ENCODE measurements at regions not wholly inside any gene's neighbourhood (a gene's known extent, or its start where the extent isn't known, plus 50 kb on each side); places are given as distances from the start of the nearest gene placed in this dataset.
A peak's percentile ranks its signal among the peaks of the same experiment; 100 is the strongest.

GRCh38 chr12:19646599-19646998 is 207.3 kb downstream of the AEBP2 start:
- DNase-seq (ENCODE audit: low read depth) = no peak
- no peak for TF ChIP-seq CTCF (conservative IDR thresholded peaks at IDR 0.05; ENCODE audit: control insufficient read depth, insufficient read depth, low read depth, low read length)
- no peak overlapping the region for H3K4me3 ChIP-seq (ENCODE audit: control insufficient read depth, low read depth, low read length)

DNA sequence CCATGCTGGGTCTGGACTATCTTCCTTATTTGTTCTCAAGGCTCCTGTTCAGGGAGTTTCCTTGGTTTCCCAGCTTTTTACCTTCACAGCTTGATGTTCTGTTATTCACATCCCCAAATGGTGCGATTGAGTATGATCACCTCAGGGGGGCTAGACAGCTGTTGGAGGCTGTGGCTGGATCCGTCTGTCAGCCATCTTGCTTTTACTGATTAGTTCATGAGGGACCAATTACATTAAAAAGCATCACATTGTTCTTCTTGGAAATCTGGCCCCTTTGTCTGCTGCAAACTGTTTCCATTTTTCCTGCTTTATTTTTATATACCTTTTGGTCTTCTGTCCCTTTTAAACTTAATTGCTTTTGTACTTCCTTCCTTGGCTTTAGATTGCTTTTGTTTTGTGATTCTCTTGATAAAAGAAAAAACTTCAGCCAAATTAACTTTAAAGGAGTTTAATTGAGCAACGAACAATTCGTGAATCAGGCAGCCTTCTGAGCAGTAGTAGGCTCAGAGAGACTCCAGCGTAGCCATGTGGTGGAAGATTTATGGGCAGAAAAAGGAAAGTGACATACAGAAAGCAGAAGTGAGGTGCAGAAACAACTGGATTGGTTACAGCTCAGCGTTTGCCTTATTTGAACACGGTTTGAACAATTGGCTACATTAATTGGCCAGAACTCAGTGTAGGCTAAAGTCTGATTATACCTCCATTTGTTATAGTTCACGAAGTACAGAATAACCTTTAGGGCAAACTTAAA is 208.7 kb downstream of the AEBP2 start:
- no peak overlapping the region for H3K4me3 ChIP-seq (ENCODE audit: control insufficient read depth, low read depth, low read length)
- DNase-seq (ENCODE audit: low read depth) = peak; percentile 32
- no peak for TF ChIP-seq CTCF (conservative IDR thresholded peaks at IDR 0.05; ENCODE audit: control insufficient read depth, insufficient read depth, low read depth, low read length)

DNA sequence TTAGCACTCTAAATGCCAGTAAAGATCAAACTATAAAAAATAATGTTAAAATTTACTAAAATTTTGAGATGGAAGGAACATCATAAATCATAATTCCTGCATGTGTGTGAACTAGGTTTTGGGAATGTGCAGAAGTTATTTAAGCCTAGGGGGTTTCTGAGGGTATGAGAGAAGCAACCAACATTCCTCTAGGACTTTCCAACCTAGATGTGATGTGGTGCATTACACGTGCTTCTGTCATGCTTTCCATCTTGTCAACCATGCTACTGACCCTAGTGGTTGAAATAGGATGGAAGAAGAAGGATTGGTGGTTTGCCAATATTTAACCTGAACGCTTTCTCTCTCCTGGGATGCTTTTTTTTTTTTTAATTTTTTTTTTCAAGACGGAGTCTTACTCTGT is 209.3 kb downstream of the AEBP2 start:
- DNase-seq (ENCODE audit: low read depth) = no peak
- no peak for TF ChIP-seq CTCF (conservative IDR thresholded peaks at IDR 0.05; ENCODE audit: control insufficient read depth, insufficient read depth, low read depth, low read length)
- no peak overlapping the region for H3K4me3 ChIP-seq (ENCODE audit: control insufficient read depth, low read depth, low read length)

- DNase-seq (ENCODE audit: low read depth) = no peak
- no peak for TF ChIP-seq CTCF (conservative IDR thresholded peaks at IDR 0.05; ENCODE audit: control insufficient read depth, insufficient read depth, low read depth, low read length)
- H3K4me3 ChIP-seq (ENCODE audit: control insufficient read depth, low read depth, low read length) = no peak overlapping the region
Measured at GRCh38 chr12:19652386-19652785, 213.1 kb downstream of the AEBP2 start.

GRCh38 chr12:19654650-19655376 is 215.5 kb downstream of the AEBP2 start:
- H3K4me3 ChIP-seq (ENCODE audit: control insufficient read depth, low read depth, low read length) = no peak overlapping the region
- DNase-seq (ENCODE audit: low read depth) = peak; percentile 15
- TF ChIP-seq CTCF (conservative IDR thresholded peaks at IDR 0.05; ENCODE audit: control insufficient read depth, insufficient read depth, low read depth, low read length) = peak; percentile 5

DNA sequence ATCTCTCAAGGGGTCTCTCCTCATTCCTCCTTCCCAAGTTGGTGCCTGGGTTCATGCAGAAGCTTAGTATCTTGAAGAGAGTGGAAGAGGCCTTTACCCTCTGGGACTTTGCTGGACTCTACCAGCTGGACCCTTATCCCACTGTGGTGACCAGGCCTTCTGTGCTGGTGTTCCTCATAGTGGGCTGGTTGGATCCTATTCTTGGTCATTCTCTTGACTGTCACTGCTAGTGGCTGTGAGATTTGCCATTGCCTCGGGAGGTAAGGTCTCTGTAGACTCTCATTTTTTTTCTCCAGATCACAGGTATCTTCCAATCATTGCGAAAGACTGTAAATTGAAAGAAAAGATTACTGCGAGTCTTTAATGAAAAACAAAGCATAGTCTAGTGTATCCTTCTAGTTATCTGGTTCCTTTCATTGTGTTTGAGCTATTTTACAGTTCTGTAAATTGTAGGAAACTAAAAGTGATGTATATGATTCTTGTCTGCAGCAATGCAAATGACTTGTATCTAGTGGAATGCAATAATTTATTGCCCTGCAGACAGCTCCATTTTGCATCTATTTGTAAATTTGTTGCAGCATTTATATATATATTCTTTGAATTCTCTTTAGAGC is 217.9 kb downstream of the AEBP2 start:
- no peak overlapping the region for H3K4me3 ChIP-seq (ENCODE audit: control insufficient read depth, low read depth, low read length)
- DNase-seq (ENCODE audit: low read depth) = peak; percentile 8
- no peak for TF ChIP-seq CTCF (conservative IDR thresholded peaks at IDR 0.05; ENCODE audit: control insufficient read depth, insufficient read depth, low read depth, low read length)
